Activated CD4-positive, alpha-beta T cell treated with anti-CD3 and anti-CD28 coated beads, Interleukin-2, amount 50 U/mL, for 4 hours (primary cell): ENCODE measurements at regions not wholly inside any gene's neighbourhood (a gene's known extent, or its start where the extent isn't known, plus 50 kb on each side); places are given as distances from the start of the nearest gene placed in this dataset.
"Not testable (repeated sequence)": the region's sequence is repeated elsewhere in the genome, so short reads cannot be mapped to it uniquely, and the experiment has no call there.

Experiments
- DNase-seq, 2 experiments: peaks; one replicate each; pipeline ENCODE4 v3.0.0-alpha.2; 2020

GRCh38 chr16:58863042-58863441, 128.9 kb upstream of the GOT2 start:
- DNase-seq, result no peak

GRCh38 chr16:58862334-58863021, 128.4 kb upstream of the GOT2 start:
- DNase-seq, result no peak

- DNase-seq, result no peak
Observed at GRCh38 chr16:58859958-58860669, 126.0 kb upstream of the GOT2 start.

GRCh38 chr16:58858577-58858976, 124.5 kb upstream of the GOT2 start:
- not testable (repeated sequence) for DNase-seq

GRCh38 chr16:58855291-58855863, 121.3 kb upstream of the GOT2 start:
- DNase-seq, result no peak

- no peak for DNase-seq
Observed at GRCh38 chr16:58853854-58854791, 120.0 kb upstream of the GOT2 start.

- DNase-seq, result no peak
Observed at GRCh38 chr16:58850678-58851020, 116.5 kb upstream of the GOT2 start.

GRCh38 chr16:58850019-58850677, 116.0 kb upstream of the GOT2 start:
- no peak for DNase-seq

- DNase-seq, result no peak
Observed at GRCh38 chr16:58848662-58849002, 114.5 kb upstream of the GOT2 start.

- DNase-seq, result no peak
Observed at GRCh38 chr16:58847902-58848661, 114.0 kb upstream of the GOT2 start.

- DNase-seq, result not testable (repeated sequence)
Observed at GRCh38 chr16:58846226-58846625, 112.1 kb upstream of the GOT2 start.

GRCh38 chr16:58843675-58844074, 109.6 kb upstream of the GOT2 start:
- DNase-seq, result no peak

GRCh38 chr16:58842746-58843145, 108.6 kb upstream of the GOT2 start:
- DNase-seq, result no peak

GRCh38 chr16:58842156-58842555, 108.0 kb upstream of the GOT2 start:
- DNase-seq, result no peak

GRCh38 chr16:58837950-58838349, 103.8 kb upstream of the GOT2 start:
- no peak for DNase-seq

- DNase-seq, result no peak
Observed at GRCh38 chr16:58836427-58836826, 102.3 kb upstream of the GOT2 start.

GRCh38 chr16:58832386-58832895, 98.3 kb upstream of the GOT2 start:
- no peak for DNase-seq

GRCh38 chr16:58831386-58831785, 97.3 kb upstream of the GOT2 start:
- DNase-seq, result no peak

- DNase-seq, result no peak
Observed at GRCh38 chr16:58828901-58829545, 94.9 kb upstream of the GOT2 start.

GRCh38 chr16:58824201-58824600, 90.1 kb upstream of the GOT2 start:
- no peak for DNase-seq

- no peak for DNase-seq
Observed at GRCh38 chr16:58821886-58822285, 87.8 kb upstream of the GOT2 start.
